IPS-NIHi7 (cell line): ENCODE measurements at regions not wholly inside any gene's neighbourhood (a gene's known extent, or its start where the extent isn't known, plus 50 kb on each side); places are given as distances from the start of the nearest gene placed in this dataset.

Source experiments
- DNase-seq: peaks from one replicate; pipeline ENCODE4 v3.0.0; 2012; ENCODE audit warnings: mixed read lengths; ENCODE audit errors: extremely low spot score

- DNase-seq, result no peak
Observed at GRCh38 chr10:120282846-120283492, 174.1 kb upstream of the PLPP4 start.

DNA sequence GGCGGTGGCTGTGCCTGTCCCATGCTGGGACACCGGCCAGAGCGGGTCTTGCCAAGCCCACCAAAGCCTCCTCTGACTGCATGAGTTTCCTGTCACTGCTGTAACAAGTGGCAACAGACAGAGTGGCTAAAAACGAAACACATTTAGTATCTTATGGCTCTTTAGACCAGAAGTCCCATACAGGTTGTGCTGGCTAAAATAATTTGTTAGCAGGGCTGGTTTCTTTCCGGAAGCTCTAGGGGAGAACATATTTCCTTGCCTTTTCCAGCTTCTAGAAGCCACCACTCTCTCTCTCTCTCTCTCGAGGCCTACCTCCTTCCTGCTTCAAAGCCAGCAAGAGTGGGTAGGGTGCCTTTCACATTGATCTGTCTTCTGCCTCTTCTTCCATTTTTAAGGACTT is 171.6 kb upstream of the PLPP4 start:
- DNase-seq, result no peak

DNA sequence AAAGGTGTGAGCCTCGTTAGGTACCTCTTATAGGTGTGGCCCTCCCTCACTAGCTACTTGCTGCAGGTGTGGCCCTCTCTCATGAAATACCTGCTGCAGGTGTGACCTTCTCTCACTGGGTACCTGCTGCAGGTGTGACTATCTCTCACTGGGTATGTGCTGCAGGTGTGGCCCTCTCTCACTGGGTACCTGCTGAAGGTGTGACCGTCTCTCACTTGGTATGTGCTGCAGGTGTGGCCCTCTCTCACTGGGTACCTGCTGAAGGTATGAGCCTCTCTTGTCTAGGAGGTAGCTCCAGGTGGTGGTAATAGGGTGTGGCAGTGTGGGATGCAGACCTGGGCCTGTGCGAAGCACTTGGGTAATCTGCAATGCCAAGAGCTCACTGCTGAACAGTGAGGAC is 170.7 kb upstream of the PLPP4 start:
- DNase-seq, result no peak

GRCh38 chr10:120300513-120300912 is 156.5 kb upstream of the PLPP4 start:
- DNase-seq, result no peak

- no peak for DNase-seq
Observed at GRCh38 chr10:120308589-120308988, 148.4 kb upstream of the PLPP4 start.

DNA sequence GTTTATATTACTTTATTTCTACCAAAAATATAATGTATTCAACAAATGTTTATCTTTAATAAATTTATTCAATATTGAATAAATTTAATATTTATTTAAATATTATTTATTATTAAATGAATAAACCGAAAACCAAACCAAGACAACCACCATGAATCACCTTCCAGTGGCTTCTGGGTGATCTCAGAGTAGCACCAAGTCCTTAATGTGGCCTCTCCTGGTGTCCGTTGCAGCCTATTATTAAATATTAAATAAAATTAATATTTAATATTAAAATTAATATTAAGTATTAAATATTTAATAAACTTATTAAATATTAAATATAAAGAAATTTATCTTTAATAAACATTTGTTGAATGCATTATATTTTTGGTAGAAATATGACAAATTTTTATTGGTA is 143.3 kb upstream of the PLPP4 start:
- no peak for DNase-seq

DNA sequence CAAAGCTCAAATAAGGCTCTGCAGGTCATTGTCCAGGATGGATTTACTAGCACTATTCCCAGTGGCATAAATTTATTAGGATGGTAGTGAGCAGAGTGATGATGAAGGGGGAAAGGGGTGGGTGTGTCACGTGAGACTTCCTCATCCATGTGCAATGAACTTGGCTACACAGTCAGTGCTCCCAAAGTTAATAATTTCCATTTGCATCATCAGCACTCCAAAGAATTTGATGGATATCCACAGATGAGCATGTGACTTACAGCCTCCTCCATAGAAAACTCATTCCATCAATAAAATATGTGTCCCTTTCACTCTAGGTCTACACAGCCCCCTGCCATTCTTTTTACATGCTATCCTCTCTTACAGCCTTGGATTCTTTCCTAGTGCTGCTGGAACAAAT is 142.6 kb upstream of the PLPP4 start:
- DNase-seq, result no peak

- DNase-seq, result no peak
Observed at GRCh38 chr10:120318862-120319261, 138.2 kb upstream of the PLPP4 start.

DNA sequence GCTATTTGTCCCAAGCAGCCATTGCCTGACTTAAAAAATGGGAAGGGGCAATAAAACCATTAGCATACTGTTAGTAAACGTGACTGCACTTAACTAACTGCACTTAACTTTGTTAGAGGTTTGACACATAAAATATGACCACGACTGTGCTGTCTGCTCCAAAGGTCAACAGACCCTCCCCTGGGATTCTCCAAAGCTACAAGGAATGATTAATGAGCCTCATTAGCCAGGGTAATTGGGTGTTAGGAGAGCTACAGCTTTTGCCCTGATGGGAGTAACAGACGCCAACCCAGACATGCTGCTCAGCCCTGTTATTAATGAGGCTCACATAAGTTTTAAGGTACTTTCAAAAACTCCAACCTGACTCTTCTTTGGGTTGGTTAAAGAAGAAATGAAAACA is 129.4 kb upstream of the PLPP4 start:
- no peak for DNase-seq

DNA sequence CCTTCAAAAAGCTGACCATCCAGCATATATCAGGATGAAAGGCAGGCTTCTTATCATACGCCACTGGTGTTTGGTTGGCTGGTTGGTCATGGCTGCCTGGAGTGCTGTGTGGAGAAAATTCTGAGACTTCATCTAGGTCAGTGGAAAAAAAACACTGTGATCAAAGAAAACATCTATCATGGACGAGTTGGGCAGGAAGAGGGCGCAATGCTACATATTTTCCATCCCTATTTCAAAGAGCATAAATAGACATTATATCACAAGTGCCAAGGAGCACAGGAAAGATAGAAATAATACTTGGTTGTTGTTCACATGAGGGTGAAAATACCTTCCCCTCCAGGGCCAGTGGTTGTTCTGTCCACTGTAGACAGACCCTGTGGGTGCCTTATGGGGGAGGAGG is 128.4 kb upstream of the PLPP4 start:
- no peak for DNase-seq

DNA sequence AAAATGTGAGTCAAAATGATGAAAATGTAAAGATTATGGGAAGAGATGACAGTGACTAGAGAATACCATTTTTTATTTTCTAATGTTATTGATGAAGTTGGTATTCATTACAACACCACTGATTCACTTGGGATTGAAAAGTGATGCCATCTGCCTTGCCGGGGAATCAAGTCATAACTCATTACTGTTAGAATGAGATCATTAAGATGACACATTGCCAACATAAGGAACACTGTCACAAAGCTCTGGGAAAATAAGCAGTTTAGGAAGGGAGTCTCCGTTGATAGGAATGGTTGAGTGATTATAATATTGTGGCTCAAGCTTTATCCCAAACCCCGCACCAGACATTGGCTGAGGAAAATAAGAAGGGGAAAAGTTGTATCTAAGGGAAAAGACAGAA is 121.5 kb upstream of the PLPP4 start:
- DNase-seq, result no peak

- no peak for DNase-seq
Observed at GRCh38 chr10:120336306-120336910, 120.6 kb upstream of the PLPP4 start.

- DNase-seq, result peak; percentile 52
Observed at GRCh38 chr10:120336911-120337540, 120.0 kb upstream of the PLPP4 start.

GRCh38 chr10:120342115-120342714 is 114.8 kb upstream of the PLPP4 start:
- no peak for DNase-seq

GRCh38 chr10:120345186-120345585 is 111.8 kb upstream of the PLPP4 start:
- no peak for DNase-seq

DNA sequence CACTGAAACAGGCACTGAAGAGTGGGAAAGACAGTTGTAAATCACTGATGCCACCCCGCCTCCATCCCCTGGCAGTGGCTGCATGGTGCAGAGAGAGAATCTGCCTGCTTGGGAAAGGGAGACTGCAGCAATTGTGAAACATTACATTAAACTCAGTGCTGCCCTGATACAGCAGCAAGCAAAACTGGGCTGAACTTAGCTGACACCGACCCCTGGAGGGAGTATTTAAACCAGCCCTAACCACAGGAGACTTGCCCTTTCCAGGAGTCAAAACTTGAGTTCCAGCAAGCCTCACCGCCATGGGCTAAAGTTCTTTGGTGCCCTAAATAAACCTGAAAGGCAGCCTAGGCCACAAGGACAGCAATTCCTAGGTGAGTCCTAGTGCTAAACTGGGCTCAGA is 109.4 kb upstream of the PLPP4 start:
- no peak for DNase-seq

DNA sequence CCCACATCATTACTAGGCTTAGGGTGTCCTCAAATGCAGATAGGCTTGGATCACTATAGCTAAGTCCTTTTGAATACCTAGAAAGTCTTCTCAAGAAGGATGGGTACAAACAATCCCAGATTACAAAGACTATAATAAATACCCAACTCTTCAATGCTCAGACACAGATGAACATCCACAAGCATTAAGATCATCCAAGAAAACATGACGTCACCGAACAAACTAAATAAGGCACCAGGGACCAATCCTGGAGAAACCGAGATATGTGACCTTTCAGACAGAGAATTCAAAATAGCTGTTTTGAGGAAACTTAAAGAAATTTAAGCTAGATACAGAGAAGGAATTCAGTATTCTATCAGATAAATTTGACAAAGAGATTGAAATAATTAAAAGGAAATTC is 108.0 kb upstream of the PLPP4 start:
- no peak for DNase-seq

GRCh38 chr10:120355425-120355824 is 101.6 kb upstream of the PLPP4 start:
- DNase-seq, result no peak

DNA sequence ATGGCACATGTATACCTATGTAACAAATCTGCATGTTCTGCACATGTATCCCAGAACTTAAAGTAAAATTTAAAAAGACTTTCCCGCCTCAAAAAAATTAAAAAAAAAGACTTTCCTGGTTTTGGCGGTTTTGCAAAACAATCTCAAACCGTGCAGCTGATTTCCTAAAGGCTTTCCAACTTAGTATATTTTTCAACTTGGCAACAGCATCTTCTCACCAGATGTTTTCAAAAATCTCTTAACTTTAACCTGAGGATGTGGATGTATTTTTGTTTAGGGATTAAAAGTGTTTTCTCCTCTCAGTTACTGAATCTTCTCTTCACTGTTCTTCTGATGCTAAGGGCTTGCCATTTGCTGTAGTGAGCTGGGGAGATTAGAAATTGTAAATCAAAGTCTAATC is 96.5 kb upstream of the PLPP4 start:
- no peak for DNase-seq

- DNase-seq, result no peak
Observed at GRCh38 chr10:120365872-120366271, 91.2 kb upstream of the PLPP4 start.

- no peak for DNase-seq
Observed at GRCh38 chr10:120367341-120367740, 89.7 kb upstream of the PLPP4 start.

- no peak for DNase-seq
Observed at GRCh38 chr10:120368338-120368737, 88.7 kb upstream of the PLPP4 start.

- no peak for DNase-seq
Observed at GRCh38 chr10:120368927-120369326, 88.1 kb upstream of the PLPP4 start.
